Esophagus muscularis mucosa (tissue), 4 donors: ENCODE measurements at regions not wholly inside any gene's neighbourhood (a gene's known extent, or its start where the extent isn't known, plus 50 kb on each side); places are given as distances from the start of the nearest gene placed in this dataset.

Experiments
- DNase-seq: peaks from one replicate; pipeline ENCODE4 v3.0.0-alpha.2; 2017; ENCODE audit errors: extremely low spot score
- H3K27ac ChIP-seq, 4 donors: fragments of 200-600 bp; sonication (generic); replicated peaks in 1 of 4; 1 replicate in 3 of 4; 2 replicates in 1 of 4; pipeline ENCODE4 v1.5.1; 2016 to 2019; ENCODE audit warnings: mild to moderate bottlenecking in 1 of 4
- H3K27me3 ChIP-seq, 4 donors: fragments of 200-600 bp; sonication (generic); one replicate each; pipeline versions ENCODE4 v1.5.1 to v1.6.0; 2016 to 2019
- H3K36me3 ChIP-seq, 4 donors: fragments of 200-600 bp; sonication (generic); one replicate each; pipeline ENCODE4 v1.5.1; 2016 to 2019
- H3K4me1 ChIP-seq, 4 donors: fragments of 200-600 bp; sonication (generic); one replicate each; pipeline ENCODE4 v1.5.1; 2016 to 2019
- H3K4me3 ChIP-seq, 4 donors: fragments of 200-600 bp; sonication (generic); 1 replicate in 2 of 4; 2 replicates in 2 of 4; pipeline ENCODE4 v1.5.1; 2016 to 2019; ENCODE audit warnings: mild to moderate bottlenecking in 4 of 4, moderate library complexity in 1 of 4
- H3K9me3 ChIP-seq, 4 donors: fragments of 200-600 bp; sonication (generic); 1 replicate in 3 of 4; 2 replicates in 1 of 4; pipeline ENCODE4 v1.5.1; 2016 to 2019
- CTCF ChIP-seq, 3 experiments: fragments of 200-600 bp in 2 of 3; fragments of 450-650 bp in 1 of 3; sonication (generic) in 2 of 3; IDR thresholded peaks; one replicate each; pipeline ENCODE4 v1.5.1; 2017 to 2019; ENCODE audit warnings: antibody characterized with exemption in 3 of 3, mild to moderate bottlenecking in 2 of 3, moderate library complexity in 1 of 3
- EP300 ChIP-seq: sonication (generic); formaldehyde crosslinking; IDR thresholded peaks from one replicate; pipeline ENCODE4 v1.6.1; 2017; ENCODE audit warnings: antibody characterized with exemption
- POLR2A ChIP-seq: fragments of 450-650 bp; IDR thresholded peaks from one replicate; pipeline ENCODE4 v1.6.1; 2017; ENCODE audit warnings: antibody characterized with exemption, moderate library complexity, mild to moderate bottlenecking, low read depth
- POLR2AphosphoS5 ChIP-seq, 2 donors: sonication (generic); formaldehyde crosslinking; IDR thresholded peaks; one replicate each; pipeline ENCODE4 v1.6.1; 2017; ENCODE audit warnings: antibody characterized with exemption in 2 of 2
- WGBS: methylation state at CpG from one replicate; pipeline ENCODE4 v1.1.5; 2018; 5-methylcytosine and 5-hydroxymethylcytosine counted together
- intact Hi-C: fragments of 100-400 bp; cut with DNase I; formaldehyde crosslinking; loops from one replicate; pipeline ENCODE4 v1.15.1; 2023

GRCh38 chr20:40111282-40111681, 577.8 kb downstream of the MAFB start:
- no peaks in the 10 kb centered on the region for H3K27me3 ChIP-seq
- intact Hi-C loops = no loop called here
- H3K36me3 ChIP-seq = no peaks in the 10 kb centered on the region
- H3K4me1 ChIP-seq = peaks cover 0 to 3% (median 0%) of the 10 kb centered on the region in 4 donors
- WGBS = 79% methylated on average over 5 of the region's 5 CpGs
- H3K27ac ChIP-seq = no peak overlapping the region
- no peaks in the 10 kb centered on the region for H3K9me3 ChIP-seq
- no peak for DNase-seq
- no peak overlapping the region for H3K4me3 ChIP-seq
- TF ChIP-seq EP300 = no peak
- no peak for TF ChIP-seq POLR2AphosphoS5 (IDR thresholded peaks at IDR 0.05)
- no peak for TF ChIP-seq POLR2A
- TF ChIP-seq CTCF (IDR thresholded peaks at IDR 0.05) = no peak

- H3K9me3 ChIP-seq = no peaks in the 10 kb centered on the region
- intact Hi-C loops = no loop called here
- no peak overlapping the region for H3K27ac ChIP-seq
- no peak for TF ChIP-seq EP300
- TF ChIP-seq POLR2AphosphoS5 (IDR thresholded peaks at IDR 0.05) = no peak
- TF ChIP-seq CTCF (IDR thresholded peaks at IDR 0.05) = no peak
- no peak for TF ChIP-seq POLR2A
- no peak overlapping the region for H3K4me3 ChIP-seq
- no peaks in the 10 kb centered on the region for H3K36me3 ChIP-seq
- no peak for DNase-seq
- H3K27me3 ChIP-seq = no peaks in the 10 kb centered on the region
- 63% methylated on average over 4 of the region's 4 CpGs for WGBS
- peaks cover 0 to 3% (median 0%) of the 10 kb centered on the region in 4 donors for H3K4me1 ChIP-seq
Measured at GRCh38 chr20:40110311-40110831, 578.7 kb downstream of the MAFB start.

DNA sequence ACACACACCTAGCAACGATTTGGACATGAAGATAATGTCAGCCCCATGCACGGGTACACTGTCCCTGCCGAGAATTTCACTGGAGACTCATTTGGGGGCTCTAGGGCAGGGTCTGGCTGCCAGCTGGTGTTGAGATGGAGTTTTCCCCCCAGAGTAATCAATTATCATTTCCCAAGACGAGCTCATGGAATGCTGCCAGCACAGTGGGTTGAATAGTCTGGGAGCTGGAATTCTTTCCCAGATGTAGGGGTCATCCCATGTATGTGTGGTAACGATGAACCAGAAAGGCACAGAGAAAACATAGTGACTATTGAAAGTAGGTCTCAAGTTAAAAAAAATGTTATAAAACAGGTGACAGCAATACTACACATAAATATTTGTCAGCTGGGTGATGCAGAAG, 579.9 kb downstream of the MAFB start:
- Histone ChIP-seq H3K9me3 (no peaks in the 10 kb centered on the region), H3K27ac (no peak overlapping the region), H3K36me3 (no peaks in the 10 kb centered on the region), H3K4me1 (peaks cover 0 to 3% (median 0%) of the 10 kb centered on the region in 4 donors), H3K27me3 (no peaks in the 10 kb centered on the region), H3K4me3 (no peak overlapping the region)
- no peak for DNase-seq
- TF ChIP-seq CTCF (IDR thresholded peaks at IDR 0.05) = no peak
- no peak for TF ChIP-seq POLR2AphosphoS5 (IDR thresholded peaks at IDR 0.05)
- no peak for TF ChIP-seq POLR2A
- no peak for TF ChIP-seq EP300
- intact Hi-C loops = no loop called here
- WGBS = 48% methylated on average over 5 of the region's 5 CpGs

DNA sequence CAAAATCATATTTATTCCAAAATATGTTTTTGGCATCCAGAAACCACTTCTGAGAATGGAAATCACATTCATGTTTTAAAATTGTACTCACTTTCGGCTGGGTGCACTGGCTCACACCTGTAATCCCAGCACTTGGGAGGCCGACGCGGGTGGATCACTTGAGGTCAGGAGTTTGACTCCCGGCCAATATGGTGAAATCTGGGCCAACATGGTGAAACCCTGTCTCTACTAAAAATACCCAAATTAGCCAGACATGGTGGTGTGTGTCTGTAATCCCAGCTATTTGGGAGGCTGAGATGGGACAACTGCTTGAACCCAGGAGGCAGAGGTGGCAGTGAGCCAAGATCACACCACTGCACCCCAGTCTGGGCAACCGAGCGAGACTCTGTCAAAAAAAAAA, 580.7 kb downstream of the MAFB start:
- intact Hi-C loops = no loop called here
- H3K4me3 ChIP-seq = no peak overlapping the region
- H3K36me3 ChIP-seq = no peaks in the 10 kb centered on the region
- TF ChIP-seq POLR2A = no peak
- no peak for TF ChIP-seq EP300
- TF ChIP-seq POLR2AphosphoS5 (IDR thresholded peaks at IDR 0.05) = no peak
- TF ChIP-seq CTCF (IDR thresholded peaks at IDR 0.05) = no peak
- no peak for DNase-seq
- no peak overlapping the region for H3K27ac ChIP-seq
- no peaks in the 10 kb centered on the region for H3K9me3 ChIP-seq
- H3K27me3 ChIP-seq = no peaks in the 10 kb centered on the region
- H3K4me1 ChIP-seq = peaks cover 0 to 3% (median 0%) of the 10 kb centered on the region in 4 donors
- WGBS = 95% methylated on average over 7 of the region's 7 CpGs

DNA sequence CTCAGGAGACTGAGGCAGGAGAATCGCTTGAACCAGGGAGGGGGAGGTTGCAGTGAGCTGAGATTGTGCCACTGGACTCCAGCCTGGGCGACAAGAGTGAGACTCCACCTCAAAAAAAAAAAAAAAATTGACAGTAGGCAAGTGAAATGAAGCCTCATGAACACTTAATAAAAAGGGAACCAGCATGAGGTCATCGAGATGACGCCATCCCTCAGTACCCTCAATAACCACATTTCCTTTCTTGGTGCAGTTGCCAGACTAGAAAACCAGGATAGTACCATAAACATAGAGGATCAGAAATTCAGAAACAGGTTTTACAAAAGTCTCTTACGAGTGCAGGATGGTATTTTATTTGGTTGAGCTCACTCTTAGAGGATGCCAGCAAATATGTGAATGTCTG, 584.1 kb downstream of the MAFB start:
- DNase-seq = no peak
- Histone ChIP-seq H3K9me3 (no peaks in the 10 kb centered on the region), H3K4me3 (no peak overlapping the region), H3K4me1 (peaks cover 0 to 9% (median 2%) of the 10 kb centered on the region in 4 donors), H3K36me3 (no peaks in the 10 kb centered on the region), H3K27me3 (no peaks in the 10 kb centered on the region), H3K27ac (no peak overlapping the region)
- WGBS = 88% methylated on average over 5 of the region's 5 CpGs
- intact Hi-C loops = no loop called here
- TF ChIP-seq POLR2AphosphoS5 (IDR thresholded peaks at IDR 0.05) = no peak
- no peak for TF ChIP-seq POLR2A
- TF ChIP-seq EP300 = no peak
